GM21390 (cell line): ENCODE measurements at regions not wholly inside any gene's neighbourhood (a gene's known extent, or its start where the extent isn't known, plus 50 kb on each side); places are given as distances from the start of the nearest gene placed in this dataset.
"Not testable (repeated sequence)": the region's sequence is repeated elsewhere in the genome, so short reads cannot be mapped to it uniquely, and the experiment has no call there.

Experiments
- ATAC-seq: cut with Tn5 transposase; IDR thresholded peaks from one replicate; pipeline ENCODE4 v1.9.1; 2021; ENCODE audit not compliant: unreplicated experiment

DNA sequence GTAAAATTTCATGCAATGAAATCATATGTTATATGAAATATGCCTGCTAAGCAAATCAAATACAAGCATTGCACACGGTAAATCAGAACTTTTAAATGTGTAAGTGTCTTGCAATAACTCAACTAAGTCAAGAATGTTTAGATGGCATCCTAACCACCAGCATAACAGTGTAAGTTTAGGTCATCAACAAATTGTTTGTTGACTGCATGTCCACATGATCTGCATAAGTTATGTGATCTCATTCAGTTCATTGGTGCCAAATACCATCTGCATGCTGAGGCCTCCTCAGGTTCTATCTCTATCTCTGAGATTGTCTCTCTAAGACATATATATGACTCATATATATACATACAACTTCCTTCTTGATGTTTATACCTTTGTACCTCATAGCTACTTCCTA is 159.6 kb upstream of the STK32A start:
- no peak for ATAC-seq

DNA sequence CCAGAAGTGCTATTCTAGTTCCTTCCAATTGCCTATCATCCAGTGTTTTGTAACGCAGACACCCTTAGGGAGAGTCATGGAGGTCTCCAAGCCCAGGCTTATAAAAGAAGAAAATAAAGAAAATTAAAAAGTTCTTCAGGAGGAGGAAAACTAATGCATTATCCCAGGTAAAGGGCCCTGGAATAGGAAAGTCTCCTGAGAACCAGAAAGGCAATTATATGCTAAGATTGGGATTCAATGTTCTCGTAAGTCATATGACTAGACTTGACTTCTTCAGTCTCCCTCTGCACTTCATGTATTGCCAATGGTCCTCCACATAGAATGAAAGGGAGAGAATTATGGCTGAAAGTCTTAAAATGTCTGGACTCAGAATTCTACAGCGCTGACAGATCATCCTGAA is 154.4 kb upstream of the STK32A start:
- no peak for ATAC-seq

DNA sequence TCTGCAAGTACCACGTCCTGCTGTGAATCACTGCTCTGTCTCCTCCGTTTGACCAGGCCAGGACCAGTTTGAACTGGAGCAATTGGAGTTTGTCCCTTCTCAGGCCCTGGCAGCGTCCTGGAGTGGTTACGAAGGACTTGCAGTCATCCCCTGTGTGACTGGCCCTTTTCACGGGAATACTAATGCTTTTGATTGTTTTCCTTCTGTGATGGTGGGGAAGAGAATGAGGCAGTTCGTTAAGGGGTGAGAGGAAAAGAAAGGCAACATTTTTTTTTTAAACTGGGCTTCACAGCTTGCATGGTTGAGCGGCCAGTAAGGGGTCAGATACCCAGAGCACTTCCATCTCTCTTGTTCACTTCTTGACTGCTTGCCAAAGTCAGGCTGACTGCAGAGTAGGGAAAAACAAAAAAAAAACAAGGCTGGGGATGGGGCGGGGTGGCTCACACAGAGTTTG is 153.5 kb upstream of the STK32A start:
- no peak for ATAC-seq

DNA sequence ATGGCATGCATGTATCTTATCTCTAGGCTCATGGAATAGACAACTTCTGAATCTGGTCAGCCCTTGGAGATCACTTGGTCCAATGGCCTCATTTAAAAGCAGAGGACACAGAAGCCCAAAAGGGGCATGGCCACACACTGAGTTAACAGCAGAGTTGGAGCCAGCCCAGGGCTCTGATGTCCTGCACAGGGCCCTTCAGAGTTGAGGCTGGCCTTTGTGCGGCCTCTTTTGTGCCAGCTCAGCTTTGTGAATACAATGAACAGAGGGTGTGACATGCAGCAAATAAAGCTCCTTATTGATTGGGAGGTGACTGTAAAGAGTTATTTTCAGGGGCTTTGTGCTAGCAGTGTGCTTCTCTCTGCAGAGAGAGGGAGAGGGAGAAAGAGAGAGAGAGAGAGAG is 150.1 kb upstream of the STK32A start:
- ATAC-seq: no peak

DNA sequence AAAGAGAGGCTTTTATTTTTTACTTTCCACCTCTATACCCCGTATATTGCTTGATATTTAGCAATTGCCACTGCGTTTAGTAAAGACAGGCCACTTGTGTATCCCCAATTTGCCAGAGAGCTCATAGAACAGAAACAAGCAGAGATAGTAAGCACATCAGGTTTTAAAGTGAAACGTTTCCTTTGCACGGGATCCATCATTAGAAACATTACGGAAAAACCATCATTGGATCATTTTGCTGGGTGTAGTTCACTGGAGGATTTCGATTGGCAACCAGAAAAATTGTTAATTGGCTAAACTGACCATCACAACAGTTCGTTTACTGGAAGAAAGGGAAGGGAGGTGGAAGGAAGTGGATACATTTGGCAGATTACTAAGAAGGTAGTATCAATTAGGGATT is 149.4 kb upstream of the STK32A start:
- ATAC-seq: no peak

DNA sequence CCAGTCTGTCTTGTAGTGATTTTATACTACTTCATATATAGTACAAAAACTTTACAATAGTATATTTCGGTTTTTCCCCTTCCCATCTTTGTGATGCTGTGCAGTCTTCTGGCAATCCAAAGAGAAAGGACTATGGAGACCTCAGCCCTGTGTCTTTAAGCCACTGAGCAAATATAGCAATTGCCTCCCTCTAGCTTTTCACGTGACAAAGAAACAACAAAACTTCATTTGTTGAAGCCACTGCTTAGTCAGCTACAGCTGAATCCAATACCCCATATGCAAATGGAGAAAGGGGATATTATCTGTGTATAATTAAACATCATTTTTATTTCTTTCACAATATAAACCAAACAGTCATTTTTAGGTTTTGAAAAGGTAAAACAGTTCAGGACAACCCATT is 142.8 kb upstream of the STK32A start:
- ATAC-seq: no peak

DNA sequence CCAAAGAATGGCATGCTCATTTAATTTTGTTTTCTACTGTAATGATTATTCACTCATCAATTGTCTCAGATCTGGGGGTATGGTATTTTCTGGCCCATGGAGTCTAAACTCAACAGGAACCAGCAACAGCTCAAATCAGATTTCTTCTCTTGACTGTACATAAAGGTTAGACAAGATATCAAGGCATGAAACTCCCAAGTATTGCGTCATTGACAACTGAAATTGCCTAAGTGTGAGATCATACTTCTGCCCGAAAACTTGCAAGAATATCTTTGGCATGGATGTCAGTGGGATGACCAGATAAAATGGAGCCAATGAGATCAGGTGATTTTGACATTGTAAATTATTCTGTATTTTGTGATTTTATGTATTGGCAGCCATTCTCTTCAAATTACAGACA is 141.7 kb upstream of the STK32A start:
- no peak for ATAC-seq

DNA sequence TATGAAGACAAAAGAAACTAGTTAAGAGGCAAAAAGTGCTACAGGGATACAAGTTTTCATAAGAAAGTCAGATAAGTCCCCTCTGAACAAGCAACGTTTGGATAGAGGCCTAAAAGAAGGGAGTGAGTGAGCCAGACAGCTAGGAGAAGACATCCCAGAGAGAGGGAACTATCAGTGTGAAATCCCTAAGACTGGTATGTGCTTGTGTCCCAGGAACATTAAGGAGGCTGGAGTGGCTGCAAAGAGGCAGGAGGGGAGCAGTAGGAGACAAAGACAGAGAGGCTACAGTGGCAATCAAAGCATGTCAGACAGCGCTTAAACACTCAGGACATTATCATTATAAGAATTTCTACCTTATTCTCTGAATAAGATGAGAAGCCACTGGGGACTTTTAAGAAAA is 139.1 kb upstream of the STK32A start:
- no peak for ATAC-seq

DNA sequence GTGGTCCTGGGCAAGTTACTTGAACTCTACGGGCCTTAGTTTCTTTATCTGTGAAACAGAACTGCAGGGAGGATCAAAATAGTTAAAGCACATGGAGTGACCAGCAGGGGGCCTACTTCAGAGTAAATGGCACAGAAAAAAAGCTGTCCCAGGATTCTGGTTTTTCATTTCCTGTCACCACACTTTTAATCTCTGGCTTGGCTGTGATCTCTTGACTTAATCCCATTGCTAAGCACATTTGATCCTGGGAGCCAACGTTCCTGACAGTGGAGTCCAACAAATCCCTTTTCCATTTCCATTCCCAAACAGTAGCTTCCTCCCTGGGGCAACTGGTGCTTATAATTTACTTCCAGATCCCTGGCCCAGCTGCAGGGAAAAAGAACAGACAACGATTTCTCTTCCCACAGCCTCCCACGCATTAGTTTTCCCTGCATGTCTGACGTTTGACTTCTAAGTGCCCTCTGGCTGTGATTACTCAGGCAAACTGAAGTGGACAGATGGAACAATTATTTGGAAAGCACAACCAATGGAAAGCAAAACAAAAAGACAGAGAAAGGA is 136.5 kb upstream of the STK32A start:
- no peak for ATAC-seq

DNA sequence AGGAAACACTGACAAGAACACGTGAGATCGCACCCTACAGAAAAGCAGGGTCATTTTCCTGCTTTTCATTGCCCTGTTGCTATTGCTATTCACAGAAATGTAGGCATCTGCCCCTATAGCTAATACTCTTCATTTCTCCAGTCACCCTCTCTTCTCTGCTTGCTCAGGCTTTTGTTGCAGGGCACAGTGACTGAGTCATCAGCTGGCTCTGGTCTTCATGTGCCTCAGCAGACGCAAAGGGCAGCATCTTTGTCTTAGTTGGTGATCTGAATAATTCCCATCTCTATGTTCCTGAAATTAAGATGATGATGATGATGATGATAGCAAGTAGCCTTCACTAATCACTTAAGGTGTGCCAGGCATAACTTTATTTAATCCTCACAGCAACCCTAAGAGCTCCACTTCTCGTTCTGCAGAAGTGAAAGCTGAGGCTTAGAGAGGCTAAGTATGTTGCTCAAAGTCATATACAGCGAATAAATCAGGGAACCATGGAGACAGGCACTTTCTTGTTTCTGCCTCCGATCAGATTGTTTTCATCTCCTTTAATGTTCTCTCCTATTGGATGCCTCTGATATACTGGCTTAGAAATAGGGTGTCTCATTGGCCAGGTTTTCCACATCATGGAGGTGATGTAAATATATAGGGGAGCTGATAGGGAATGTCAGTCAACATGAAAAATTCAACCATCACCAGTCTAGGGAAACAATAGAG is 133.0 kb upstream of the STK32A start:
- ATAC-seq: no peak

DNA sequence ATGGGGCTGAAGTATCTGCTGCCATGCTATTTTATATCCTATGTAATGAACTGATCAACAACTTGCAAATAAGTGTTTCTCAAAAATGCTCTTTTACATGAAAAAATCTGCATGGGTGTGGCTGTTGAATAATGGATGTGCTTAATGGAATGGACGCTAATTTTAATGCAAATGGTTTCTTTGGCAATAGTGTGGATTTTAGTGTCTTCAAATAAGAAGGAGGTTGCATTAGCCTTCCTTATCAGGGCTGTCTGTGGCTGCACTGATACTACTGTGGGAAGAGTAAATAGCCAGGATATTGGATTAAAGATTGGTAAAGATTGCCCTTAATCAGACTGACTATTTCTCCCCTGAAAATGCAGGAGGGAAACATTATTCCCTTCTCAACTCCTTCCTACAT is 121.9 kb upstream of the STK32A start:
- ATAC-seq: no peak

DNA sequence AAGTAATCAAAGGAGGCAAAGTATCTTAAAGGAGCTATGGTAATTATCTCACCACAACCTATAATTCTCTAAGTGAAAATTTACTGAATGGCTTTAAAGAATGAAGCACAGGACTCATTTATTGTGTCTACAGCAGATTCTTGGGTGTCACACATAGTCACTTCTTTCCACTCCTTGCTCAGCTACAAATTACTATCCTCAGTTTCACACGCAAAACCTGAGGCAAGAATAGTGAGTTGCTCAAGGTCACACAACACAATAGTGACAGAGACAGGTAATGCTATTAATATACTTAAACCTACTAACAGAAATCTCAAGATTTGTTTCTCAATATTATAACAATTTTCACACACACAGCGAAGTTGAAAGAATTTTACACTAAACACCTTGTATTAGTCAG is 120.9 kb upstream of the STK32A start:
- ATAC-seq: no peak

DNA sequence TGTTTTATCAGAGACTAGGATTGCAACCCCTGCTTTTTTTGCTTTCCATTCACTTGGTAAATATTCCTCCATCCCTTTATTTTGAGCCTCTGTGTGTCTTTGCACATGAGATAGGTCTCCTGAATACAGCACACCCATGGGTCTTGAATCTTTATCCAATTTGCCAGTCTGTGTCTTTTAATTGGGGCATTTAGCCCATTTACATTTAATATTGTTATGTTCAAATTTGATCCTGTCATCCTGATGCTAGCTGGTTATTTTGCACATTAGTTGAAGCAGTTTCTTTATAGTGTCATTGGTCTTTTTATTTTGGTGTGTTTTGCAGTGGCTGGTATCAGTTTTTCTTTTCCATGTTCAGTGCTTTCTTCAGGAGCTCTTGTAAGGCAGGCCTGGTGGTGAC is 95.1 kb upstream of the STK32A start:
- not testable (repeated sequence) for ATAC-seq

DNA sequence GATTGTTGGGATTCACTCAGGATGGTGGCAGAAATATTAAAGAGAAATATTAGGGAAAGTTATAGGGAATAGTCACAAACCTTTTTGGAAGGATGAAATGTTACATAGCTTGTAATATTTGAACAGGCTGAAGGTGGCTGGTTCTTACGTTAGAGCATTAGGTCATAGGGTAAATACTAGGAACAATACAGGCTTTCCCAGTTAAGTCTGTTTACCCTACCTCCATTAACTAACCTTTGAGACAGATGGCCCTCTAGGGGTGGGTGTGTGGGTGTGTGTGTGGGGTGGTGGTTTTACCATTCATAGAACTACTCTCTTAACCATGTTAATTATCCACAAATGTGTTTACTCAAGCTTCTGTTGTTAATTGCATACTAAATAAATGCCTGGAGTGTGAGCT is 94.3 kb upstream of the STK32A start:
- ATAC-seq: no peak

DNA sequence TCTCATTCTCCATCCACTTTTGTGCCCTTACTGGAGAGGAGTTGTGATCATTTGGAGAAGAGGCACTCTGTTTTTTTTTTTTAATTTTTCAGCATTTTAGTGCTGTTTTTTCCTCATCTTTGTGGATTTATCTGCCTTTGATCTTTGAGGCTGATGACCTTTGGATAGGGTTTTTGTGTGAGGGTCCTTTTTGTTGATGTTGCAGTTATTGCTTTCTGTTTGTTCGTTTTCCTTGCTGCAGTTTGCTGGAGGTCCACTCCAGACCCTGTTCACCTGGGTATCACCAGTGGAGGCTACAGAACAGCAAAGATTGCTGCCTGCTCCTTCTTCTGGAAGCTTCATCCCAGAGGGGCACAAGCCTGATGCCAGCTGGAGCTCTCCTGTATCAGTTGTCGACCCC is 93.2 kb upstream of the STK32A start:
- not testable (repeated sequence) for ATAC-seq

DNA sequence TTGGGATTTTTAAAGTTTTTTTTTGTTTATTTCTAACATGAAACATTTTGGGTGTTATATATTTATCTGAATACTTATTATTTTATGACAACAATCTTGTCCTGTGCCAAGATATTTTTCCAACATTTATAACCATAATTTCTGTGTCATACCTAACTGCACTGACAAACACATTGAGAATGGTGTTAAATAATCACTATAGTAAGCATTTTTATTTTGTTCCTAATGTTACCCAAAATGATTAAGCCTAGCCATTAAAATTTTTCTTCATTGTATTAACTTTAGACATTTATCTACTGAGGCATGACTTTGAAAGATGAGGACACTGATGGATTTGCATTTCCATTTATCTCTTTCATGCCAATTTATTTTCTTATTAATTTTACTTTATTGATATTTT is 91.6 kb upstream of the STK32A start:
- ATAC-seq: no peak

DNA sequence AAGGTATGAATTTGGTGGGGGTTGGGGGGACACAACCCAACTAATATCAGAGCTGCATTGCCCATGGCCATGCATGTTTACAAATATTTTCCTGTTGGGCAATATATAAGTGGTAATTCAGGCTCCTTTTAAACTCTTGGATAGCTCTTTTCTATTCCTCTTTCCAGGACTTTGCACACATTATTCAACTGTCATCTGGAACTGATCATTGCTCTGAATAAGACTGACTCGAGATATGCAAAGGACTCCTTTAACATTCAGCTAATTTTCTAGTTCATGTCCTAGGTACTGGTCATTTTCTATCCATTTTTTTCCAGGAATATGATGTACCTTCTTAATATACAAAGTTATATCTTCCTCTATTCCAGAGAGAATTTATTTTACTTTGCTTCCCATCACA is 89.5 kb upstream of the STK32A start:
- no peak for ATAC-seq

DNA sequence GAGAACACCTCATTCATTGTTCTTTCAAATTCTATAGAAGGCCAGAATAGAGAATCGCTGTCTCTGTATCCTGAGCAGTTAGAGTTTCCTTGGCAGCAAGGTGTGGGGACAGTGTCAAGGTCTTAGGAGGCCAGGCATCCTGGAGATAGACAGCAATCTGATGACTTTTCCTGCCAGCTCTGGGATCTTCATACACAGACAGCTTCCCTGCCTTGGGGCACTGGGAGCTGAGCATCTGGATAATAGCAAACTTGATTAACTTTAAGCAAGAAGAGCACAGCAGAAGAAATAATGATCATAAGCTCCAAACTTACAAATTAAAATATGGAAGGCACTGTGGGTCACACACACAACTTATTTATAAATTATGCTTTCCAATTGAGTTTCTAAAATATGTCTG is 86.1 kb upstream of the STK32A start:
- ATAC-seq: no peak

DNA sequence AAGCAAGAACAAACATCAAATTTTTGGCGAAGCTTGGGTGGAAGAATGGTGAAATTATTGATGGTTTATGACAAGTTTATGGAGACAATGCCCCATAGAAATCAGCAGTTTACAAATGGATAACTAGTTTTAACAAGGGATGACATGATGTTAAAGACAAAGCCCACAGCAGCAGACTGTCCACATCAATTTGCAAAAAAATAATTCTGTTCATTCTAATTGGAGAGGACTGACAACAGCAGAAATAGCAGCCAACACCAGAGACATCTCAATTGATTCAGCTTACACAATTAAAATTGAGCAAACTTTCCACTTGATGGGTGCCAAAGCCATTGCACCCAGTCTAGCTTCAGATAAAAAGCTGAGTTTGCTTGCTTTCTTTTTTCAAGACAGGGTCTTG is 82.7 kb upstream of the STK32A start:
- no peak for ATAC-seq

DNA sequence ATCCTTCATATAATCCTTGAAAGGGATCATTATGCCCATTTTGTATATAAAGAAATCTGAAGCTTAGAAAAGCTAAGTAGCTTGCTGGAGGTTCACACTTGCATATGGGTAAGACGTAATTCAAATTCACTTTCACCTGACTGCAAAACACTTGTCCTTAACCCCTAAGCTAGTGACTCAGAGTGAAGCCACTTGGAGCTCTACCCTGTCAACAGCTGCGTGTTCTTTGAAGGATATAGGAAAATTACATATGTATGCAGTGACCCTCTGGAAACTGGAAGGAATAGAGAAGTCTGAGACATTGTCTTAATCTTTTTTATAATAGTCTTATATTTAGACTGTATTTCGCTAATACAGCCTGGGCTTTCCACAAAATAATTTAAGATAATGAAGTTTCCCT is 80.0 kb upstream of the STK32A start:
- ATAC-seq: no peak

DNA sequence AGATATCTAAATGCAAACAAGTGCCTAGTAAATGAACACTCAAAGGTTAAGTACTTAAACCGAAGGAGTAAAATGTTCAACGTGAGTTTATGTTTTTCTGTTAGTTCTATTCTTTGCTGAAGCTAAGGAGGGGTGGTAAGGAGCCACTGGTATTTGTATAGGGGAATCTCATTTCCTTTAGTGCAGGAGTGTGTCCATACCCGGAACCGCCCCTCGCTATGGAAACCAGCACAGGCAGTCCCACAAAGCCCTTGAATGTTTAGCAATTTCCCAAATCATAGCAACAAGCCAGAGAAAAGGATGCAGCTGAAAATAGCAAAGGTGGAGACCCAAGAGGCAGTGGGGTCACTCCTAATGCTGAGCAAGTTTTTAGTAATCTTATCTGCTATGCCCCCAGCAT is 78.8 kb upstream of the STK32A start:
- no peak for ATAC-seq

DNA sequence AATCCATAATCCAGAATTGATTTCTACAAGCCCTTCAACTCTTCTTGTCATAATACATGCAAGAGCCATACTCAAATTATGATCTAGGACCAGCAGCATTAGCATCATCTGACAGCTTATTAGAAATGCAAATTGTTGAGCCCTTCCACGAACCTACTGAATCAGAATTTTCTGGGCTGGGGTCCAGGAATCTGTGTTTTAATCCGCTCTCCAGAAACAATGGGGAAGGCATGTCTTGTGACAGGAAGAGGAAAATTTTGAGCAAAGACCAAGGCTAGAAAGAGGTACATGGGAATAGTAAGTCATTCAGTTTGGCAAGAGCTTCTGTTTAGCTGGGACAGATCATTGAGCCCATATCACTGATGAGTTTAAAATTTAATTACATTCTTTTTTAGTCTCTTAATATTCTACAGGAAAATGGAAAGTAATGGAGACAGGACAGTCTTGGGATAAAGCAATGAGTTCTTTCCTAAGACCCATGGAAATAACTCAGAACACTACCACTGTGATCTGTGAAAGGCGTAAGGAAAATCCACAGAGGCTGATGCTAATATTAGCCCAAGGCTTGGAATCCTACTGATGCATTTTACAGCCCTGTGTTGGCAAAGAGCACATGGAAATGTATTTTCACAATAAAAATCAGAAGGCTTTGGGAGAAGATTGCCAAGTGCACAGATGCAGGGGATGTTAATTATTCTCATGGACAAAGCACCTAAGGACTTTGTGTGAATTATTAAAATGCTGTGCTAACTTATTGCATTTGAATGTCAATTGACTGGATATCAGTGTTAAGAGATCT is 73.7 kb upstream of the STK32A start:
- no peak for ATAC-seq
